ENCODE measurements at regions not wholly inside any gene's neighbourhood (a gene's known extent, or its start where the extent isn't known, plus 50 kb on each side); places are given as distances from the start of the nearest gene placed in this dataset.

DNA sequence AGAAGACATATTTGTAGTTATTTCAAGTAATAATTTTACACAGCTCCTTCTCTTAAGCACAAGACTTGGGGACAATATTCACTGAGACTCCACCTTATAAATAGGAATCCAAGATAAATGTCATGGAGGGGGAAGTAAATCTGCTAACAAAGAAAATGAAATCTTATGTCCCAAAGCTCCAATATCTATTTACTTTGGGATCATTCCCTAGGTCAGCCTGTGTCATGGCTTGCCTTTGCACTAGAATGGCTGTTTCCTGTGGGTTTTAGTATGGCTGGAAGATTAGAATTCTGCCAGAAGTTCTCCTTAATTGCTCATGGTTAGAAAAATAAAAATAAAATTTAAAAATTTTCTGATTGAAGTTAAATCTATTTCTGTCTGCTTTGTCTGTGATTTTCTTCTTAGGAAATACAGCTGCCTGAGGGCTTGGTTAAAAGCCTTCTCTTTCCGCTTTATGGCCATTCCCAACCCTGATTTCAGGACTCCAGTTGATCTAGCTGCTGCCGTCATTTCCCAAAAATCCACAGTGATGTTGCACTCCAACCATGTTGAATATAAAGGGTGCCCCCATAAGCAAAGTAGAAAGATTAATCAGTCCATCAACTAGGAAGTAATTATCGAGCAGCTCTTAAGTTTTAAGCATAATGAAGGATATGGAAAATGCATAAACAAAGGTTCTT is 326.4 kb upstream of the LYPLAL1 start:
- H3K4me3 ChIP-seq (ENCODE audit: low read depth, low read length, poor library complexity, severe bottlenecking), result no peak overlapping the region
- intact Hi-C loops (cut with micrococcal nuclease; ENCODE audit: unreplicated experiment), result no loop called here
- CTCF ChIA-PET (ENCODE audit: unreplicated experiment), result no interaction called here

DNA sequence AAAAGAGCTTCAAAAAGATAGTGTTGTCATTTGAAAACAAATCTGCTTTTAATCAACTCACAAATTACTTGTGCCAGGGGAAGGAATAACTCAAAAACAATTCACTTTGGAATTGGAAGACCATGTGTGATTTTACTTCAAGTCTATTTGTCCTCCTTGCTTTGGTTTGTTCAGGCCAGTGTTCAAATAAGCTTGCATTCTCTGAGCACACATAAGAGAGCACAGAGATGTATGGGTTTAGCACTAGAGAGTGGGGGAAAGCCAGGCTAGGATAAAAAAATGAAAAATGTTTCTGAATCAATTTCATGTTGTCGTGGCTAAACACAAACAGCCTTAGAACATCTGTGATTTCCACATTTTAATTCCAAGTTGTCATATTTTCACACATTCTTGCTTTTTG is 325.7 kb upstream of the LYPLAL1 start:
- H3K27ac ChIP-seq (ENCODE audit: low read depth, low read length, poor library complexity, severe bottlenecking), result no peak overlapping the region
- H3K36me3 ChIP-seq (ENCODE audit: insufficient read depth, low read length), result no peaks in the 10 kb centered on the region
- no peak for TF ChIP-seq EZH2phosphoT487 (IDR thresholded peaks at IDR 0.05; ENCODE audit: borderline replicate concordance, low read depth, low read length)
- TF ChIP-seq, protein P1, sequence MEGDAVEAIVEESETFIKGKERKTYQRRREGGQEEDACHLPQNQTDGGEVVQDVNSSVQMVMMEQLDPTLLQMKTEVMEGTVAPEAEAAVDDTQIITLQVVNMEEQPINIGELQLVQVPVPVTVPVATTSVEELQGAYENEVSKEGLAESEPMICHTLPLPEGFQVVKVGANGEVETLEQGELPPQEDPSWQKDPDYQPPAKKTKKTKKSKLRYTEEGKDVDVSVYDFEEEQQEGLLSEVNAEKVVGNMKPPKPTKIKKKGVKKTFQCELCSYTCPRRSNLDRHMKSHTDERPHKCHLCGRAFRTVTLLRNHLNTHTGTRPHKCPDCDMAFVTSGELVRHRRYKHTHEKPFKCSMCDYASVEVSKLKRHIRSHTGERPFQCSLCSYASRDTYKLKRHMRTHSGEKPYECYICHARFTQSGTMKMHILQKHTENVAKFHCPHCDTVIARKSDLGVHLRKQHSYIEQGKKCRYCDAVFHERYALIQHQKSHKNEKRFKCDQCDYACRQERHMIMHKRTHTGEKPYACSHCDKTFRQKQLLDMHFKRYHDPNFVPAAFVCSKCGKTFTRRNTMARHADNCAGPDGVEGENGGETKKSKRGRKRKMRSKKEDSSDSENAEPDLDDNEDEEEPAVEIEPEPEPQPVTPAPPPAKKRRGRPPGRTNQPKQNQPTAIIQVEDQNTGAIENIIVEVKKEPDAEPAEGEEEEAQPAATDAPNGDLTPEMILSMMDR (conservative IDR thresholded peaks at IDR 0.05; ENCODE audit: low read length), result no peak
- H3K4me2 ChIP-seq (ENCODE audit: low read length), result no peak overlapping the region
- no peaks in the 10 kb centered on the region for H4K20me1 ChIP-seq (ENCODE audit: insufficient read depth, low read length)
- no peaks in the 10 kb centered on the region for H3K79me2 ChIP-seq (ENCODE audit: insufficient read depth, low read depth, low read length)
- ChIA-PET CTCF (ENCODE audit: unreplicated experiment) (no interaction called here), POLR2A (no interaction called here)
- H3K9me2 ChIP-seq (ENCODE audit: insufficient read depth, low read length), result no peaks in the 10 kb centered on the region
- intact Hi-C loops (cut with micrococcal nuclease; ENCODE audit: unreplicated experiment), result no loop called here
- H3K4me1 ChIP-seq (ENCODE audit: insufficient read depth, low read length, poor library complexity, severe bottlenecking), result no peaks in the 10 kb centered on the region
- BruUV-seq (replicated peaks), result no TSS peak
- H3K4me3 ChIP-seq (ENCODE audit: low read depth, low read length, poor library complexity, severe bottlenecking), result no peak overlapping the region
- no peak for DNase-seq (ENCODE audit: low spot score)
- no peak overlapping the region for H2AFZ ChIP-seq (ENCODE audit: low read length)
- no peaks in the 10 kb centered on the region for H3K9me3 ChIP-seq (ENCODE audit: low read length)

More for the DNA sequence above, 326.4 kb upstream of the LYPLAL1 start:
- H3K27ac ChIP-seq (ENCODE audit: low read depth, low read length, poor library complexity, severe bottlenecking), result no peak overlapping the region
- H4K20me1 ChIP-seq (ENCODE audit: insufficient read depth, low read length), result no peaks in the 10 kb centered on the region
- BruUV-seq (replicated peaks), result no TSS peak
- H3K9me3 ChIP-seq (ENCODE audit: low read length), result no peaks in the 10 kb centered on the region
- H3K4me2 ChIP-seq (ENCODE audit: low read length), result no peak overlapping the region
- no peaks in the 10 kb centered on the region for H3K79me2 ChIP-seq (ENCODE audit: insufficient read depth, low read depth, low read length)
- no peak for DNase-seq (ENCODE audit: low spot score)
- H3K4me1 ChIP-seq (ENCODE audit: insufficient read depth, low read length, poor library complexity, severe bottlenecking), result no peaks in the 10 kb centered on the region
- no peak for TF ChIP-seq EZH2phosphoT487 (IDR thresholded peaks at IDR 0.05; ENCODE audit: borderline replicate concordance, low read depth, low read length)
- H3K9me2 ChIP-seq (ENCODE audit: insufficient read depth, low read length), result no peaks in the 10 kb centered on the region
- POLR2A ChIA-PET, result no interaction called here
- no peaks in the 10 kb centered on the region for H3K36me3 ChIP-seq (ENCODE audit: insufficient read depth, low read length)
- no peak overlapping the region for H2AFZ ChIP-seq (ENCODE audit: low read length)

DNA sequence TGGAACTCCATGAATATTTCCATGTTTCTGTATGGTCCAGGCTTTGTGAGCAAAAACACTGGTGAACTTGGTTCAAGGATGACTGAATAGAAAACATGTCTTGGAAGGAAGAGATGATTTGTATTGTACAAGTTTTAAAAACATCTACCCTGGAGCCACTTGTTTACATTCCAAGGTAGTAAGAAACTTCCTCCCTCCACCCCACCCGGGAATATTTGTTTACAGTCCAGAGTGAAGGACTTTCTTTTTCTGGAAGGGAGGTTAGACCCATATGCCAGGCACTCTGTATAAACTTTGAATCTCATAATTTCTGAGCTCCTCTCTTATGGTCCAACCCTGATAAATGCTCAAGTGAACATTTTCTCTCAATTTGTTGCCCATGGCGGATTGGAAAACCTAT is 323.3 kb upstream of the LYPLAL1 start:
- Histone ChIP-seq H3K9me2 (ENCODE audit: insufficient read depth, low read length) (no peaks in the 10 kb centered on the region), H3K79me2 (ENCODE audit: insufficient read depth, low read depth, low read length) (no peaks in the 10 kb centered on the region), H3K36me3 (ENCODE audit: insufficient read depth, low read length) (no peaks in the 10 kb centered on the region), H3K4me3 (ENCODE audit: low read depth, low read length, poor library complexity, severe bottlenecking) (no peak overlapping the region), H2AFZ (ENCODE audit: low read length) (no peak overlapping the region), H3K4me1 (ENCODE audit: insufficient read depth, low read length, poor library complexity, severe bottlenecking) (no peaks in the 10 kb centered on the region), H4K20me1 (ENCODE audit: insufficient read depth, low read length) (no peaks in the 10 kb centered on the region), H3K27ac (ENCODE audit: low read depth, low read length, poor library complexity, severe bottlenecking) (no peak overlapping the region), H3K4me2 (ENCODE audit: low read length) (no peak overlapping the region), H3K9me3 (ENCODE audit: low read length) (no peaks in the 10 kb centered on the region)
- no TSS peak for BruUV-seq (replicated peaks)
- no peak for DNase-seq (ENCODE audit: low spot score)
- CTCF ChIA-PET (ENCODE audit: unreplicated experiment), result no interaction called here
- POLR2A ChIA-PET, result no interaction called here
- TF ChIP-seq, protein P1 (conservative IDR thresholded peaks at IDR 0.05; ENCODE audit: low read length), result no peak
- no peak for TF ChIP-seq EZH2phosphoT487 (IDR thresholded peaks at IDR 0.05; ENCODE audit: borderline replicate concordance, low read depth, low read length)
- intact Hi-C loops (cut with micrococcal nuclease; ENCODE audit: unreplicated experiment), result no loop called here

Data from OCI-LY7 (cell line).